ENCODE measurements at regions not wholly inside any gene's neighbourhood (a gene's known extent, or its start where the extent isn't known, plus 50 kb on each side); places are given as distances from the start of the nearest gene placed in this dataset.
"Not testable (repeated sequence)": the region's sequence is repeated elsewhere in the genome, so short reads cannot be mapped to it uniquely, and the experiment has no call there.

- intact Hi-C loops (cut with micrococcal nuclease): no loop called here
- DNase-seq: no peak
- CTCF ChIA-PET: interaction anchor here (0.7 to 1.2 kb wide), 2 partner anchors 10 to 127 kb away, joined by 3 read pairs; no protein-coding TSS in a partner anchor
- Mint-ChIP-seq H3K27me3 (ENCODE audit: low read depth) (peaks cover 14% of the 10 kb centered on the region), H3K27ac (no peak overlapping the region), H3K4me1 (ENCODE audit: low read depth) (no peaks in the 10 kb centered on the region), H3K36me3 (ENCODE audit: low read depth) (no peaks in the 10 kb centered on the region), H3K9me3 (no peaks in the 10 kb centered on the region), H3K4me3 (no peak overlapping the region)
Observed at GRCh38 chr21:41620982-41621381, 113.0 kb upstream of the TMPRSS2 start.

DNA sequence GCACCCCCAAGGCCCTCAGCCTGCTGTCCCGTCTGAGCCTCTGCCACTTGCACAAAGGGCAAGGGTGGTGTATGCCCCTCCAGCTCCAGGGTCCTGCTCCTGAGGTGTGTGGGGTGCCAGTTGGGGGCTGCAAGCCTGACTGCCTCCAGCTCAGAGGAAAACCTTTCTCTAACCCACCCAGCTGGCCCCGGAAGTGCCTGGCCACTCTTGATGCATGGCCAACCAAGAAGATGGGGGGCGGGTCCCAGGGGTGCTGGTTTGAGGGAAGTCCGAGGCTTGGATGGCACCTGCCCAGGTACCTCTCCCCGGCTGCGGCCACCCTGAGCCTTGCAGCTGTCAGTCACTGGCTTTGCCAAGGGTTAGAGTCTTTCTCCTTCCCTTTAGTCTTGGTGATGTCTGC is 112.6 kb upstream of the TMPRSS2 start:
- Mint-ChIP-seq H3K4me3 (no peak overlapping the region), H3K27ac (no peak overlapping the region), H3K36me3 (ENCODE audit: low read depth) (no peaks in the 10 kb centered on the region), H3K9me3 (no peaks in the 10 kb centered on the region), H3K27me3 (ENCODE audit: low read depth) (peaks cover 14% of the 10 kb centered on the region), H3K4me1 (ENCODE audit: low read depth) (no peaks in the 10 kb centered on the region)
- no peak for DNase-seq
- intact Hi-C loops (cut with micrococcal nuclease): no loop called here
- CTCF ChIA-PET: interaction anchor here (0.7 to 1.2 kb wide), 2 partner anchors 9 to 15 kb away, joined by 3 read pairs; no protein-coding TSS in a partner anchor

DNA sequence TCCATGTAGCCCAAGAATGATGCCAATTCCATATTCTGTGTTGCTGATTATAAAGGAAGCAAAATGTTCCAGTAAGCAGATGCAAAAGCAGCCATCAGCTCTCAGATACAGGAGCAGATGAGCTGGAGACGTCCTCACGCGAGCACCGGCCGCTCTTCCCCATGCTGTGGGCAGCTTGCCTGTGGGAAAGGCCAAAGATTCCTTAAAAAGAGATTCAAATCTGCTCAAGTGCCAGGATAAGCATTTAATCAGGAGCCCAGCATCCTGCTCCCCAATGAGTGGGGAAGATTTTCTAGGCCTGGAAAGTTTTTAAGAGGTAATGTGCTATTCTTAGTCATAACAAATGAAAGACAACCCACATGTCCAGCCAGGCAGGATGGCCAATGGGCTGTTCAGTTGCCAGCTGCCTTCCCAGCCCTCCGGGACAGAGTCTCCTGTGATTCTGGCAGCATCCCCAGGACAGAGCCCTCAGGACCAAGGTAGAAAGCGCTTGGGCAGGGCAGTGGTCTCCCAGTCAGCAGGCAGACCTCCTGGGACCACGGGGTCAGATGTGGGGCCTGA is 108.2 kb upstream of the TMPRSS2 start:
- Mint-ChIP-seq H3K27me3 (ENCODE audit: low read depth) (peaks cover 12% of the 10 kb centered on the region), H3K9me3 (no peaks in the 10 kb centered on the region), H3K4me1 (ENCODE audit: low read depth) (no peaks in the 10 kb centered on the region), H3K4me3 (no peak overlapping the region), H3K36me3 (ENCODE audit: low read depth) (no peaks in the 10 kb centered on the region), H3K27ac (no peak overlapping the region)
- CTCF ChIA-PET: interaction anchor here (1.1 to 1.5 kb wide), 3 partner anchors 17 to 333 kb away, joined by 3 to 5 read pairs (median 4); no protein-coding TSS in a partner anchor
- intact Hi-C loops (cut with micrococcal nuclease): no loop called here
- DNase-seq: no peak

- no peak overlapping the region for H3K4me3 Mint-ChIP-seq
- CTCF ChIA-PET: interaction anchor here (1.1 to 1.5 kb wide), 3 partner anchors 17 to 333 kb away, joined by 3 to 5 read pairs (median 4); no protein-coding TSS in a partner anchor
- intact Hi-C loops (cut with micrococcal nuclease): no loop called here
Observed at GRCh38 chr21:41615613-41616012, 107.7 kb upstream of the TMPRSS2 start.

GRCh38 chr21:41614511-41614910 is 106.6 kb upstream of the TMPRSS2 start:
- intact Hi-C loops (cut with micrococcal nuclease): no loop called here
- DNase-seq: no peak
- Mint-ChIP-seq H3K36me3 (ENCODE audit: low read depth) (no peaks in the 10 kb centered on the region), H3K9me3 (no peaks in the 10 kb centered on the region), H3K27ac (no peak overlapping the region), H3K27me3 (ENCODE audit: low read depth) (peaks cover 18% of the 10 kb centered on the region), H3K4me3 (no peak overlapping the region), H3K4me1 (ENCODE audit: low read depth) (no peaks in the 10 kb centered on the region)
- CTCF ChIA-PET: interaction anchor here (1.4 to 2.4 kb wide), 3 partner anchors 18 to 503 kb away, joined by 3 to 7 read pairs (median 4); no protein-coding TSS in a partner anchor

More at GRCh38 chr21:41615613-41616012, 107.7 kb upstream of the TMPRSS2 start:
- H3K27ac Mint-ChIP-seq: no peak overlapping the region
- no peaks in the 10 kb centered on the region for H3K4me1 Mint-ChIP-seq (ENCODE audit: low read depth)
- H3K36me3 Mint-ChIP-seq (ENCODE audit: low read depth): no peaks in the 10 kb centered on the region
- H3K9me3 Mint-ChIP-seq: no peaks in the 10 kb centered on the region
- H3K27me3 Mint-ChIP-seq (ENCODE audit: low read depth): peaks cover 11% of the 10 kb centered on the region
- DNase-seq: no peak

DNA sequence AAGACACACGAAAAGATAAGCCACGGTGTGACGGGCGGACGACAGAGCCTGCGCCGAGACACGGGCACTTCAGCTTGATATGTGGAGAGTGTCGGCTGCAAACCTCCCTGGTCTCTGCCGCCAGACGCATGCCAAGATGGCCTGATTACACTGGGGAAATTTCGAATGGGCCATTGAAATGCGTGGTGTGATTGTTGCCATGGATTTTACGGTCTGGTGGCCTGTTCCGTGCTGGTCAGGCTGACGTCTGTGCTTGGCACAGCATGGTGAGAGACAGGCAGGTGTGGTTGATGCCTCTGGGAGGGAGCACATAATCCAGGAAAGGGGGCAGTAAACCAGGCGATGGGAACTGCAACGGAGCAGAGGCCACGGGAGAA is 105.6 kb upstream of the TMPRSS2 start:
- Mint-ChIP-seq H3K4me1 (ENCODE audit: low read depth) (no peaks in the 10 kb centered on the region), H3K27ac (no peak overlapping the region), H3K4me3 (no peak overlapping the region), H3K9me3 (no peaks in the 10 kb centered on the region), H3K36me3 (ENCODE audit: low read depth) (no peaks in the 10 kb centered on the region), H3K27me3 (ENCODE audit: low read depth) (peaks cover 23% of the 10 kb centered on the region)
- DNase-seq: no peak
- intact Hi-C loops (cut with micrococcal nuclease): loop anchor here (2.0 kb wide), 2 partner anchors 165 to 495 kb away; no protein-coding TSS in a partner anchor
- CTCF ChIA-PET: interaction anchor here (0.5 to 2.6 kb wide), 6 partner anchors 22 to 504 kb away, joined by 3 to 8 read pairs (median 6); no protein-coding TSS in a partner anchor

- no peaks in the 10 kb centered on the region for H3K4me1 Mint-ChIP-seq (ENCODE audit: low read depth)
- H3K4me3 Mint-ChIP-seq: no peak overlapping the region
- no peak overlapping the region for H3K27ac Mint-ChIP-seq
- intact Hi-C loops (cut with micrococcal nuclease): loop anchor here (1.0 to 2.0 kb wide), 4 partner anchors 166 to 504 kb away; no protein-coding TSS in a partner anchor
- no peaks in the 10 kb centered on the region for H3K36me3 Mint-ChIP-seq (ENCODE audit: low read depth)
- CTCF ChIA-PET: interaction anchor here (0.5 to 2.6 kb wide), 9 partner anchors 22 to 505 kb away, joined by 3 to 8 read pairs (median 5); no protein-coding TSS in a partner anchor
- H3K9me3 Mint-ChIP-seq: no peaks in the 10 kb centered on the region
- DNase-seq: peak; percentile 35
- peaks cover 25% of the 10 kb centered on the region for H3K27me3 Mint-ChIP-seq (ENCODE audit: low read depth)
Observed at GRCh38 chr21:41612674-41613532, 104.9 kb upstream of the TMPRSS2 start.

GRCh38 chr21:41611966-41612606 is 104.1 kb upstream of the TMPRSS2 start:
- peak; percentile 39 for DNase-seq
- no peaks in the 10 kb centered on the region for H3K9me3 Mint-ChIP-seq
- no peaks in the 10 kb centered on the region for H3K36me3 Mint-ChIP-seq (ENCODE audit: low read depth)
- intact Hi-C loops (cut with micrococcal nuclease): loop anchor here (1.0 to 2.0 kb wide), 4 partner anchors 167 to 505 kb away; no protein-coding TSS in a partner anchor
- H3K27me3 Mint-ChIP-seq (ENCODE audit: low read depth): peaks cover 25% of the 10 kb centered on the region
- CTCF ChIA-PET: interaction anchor here (0.6 to 2.6 kb wide), 10 partner anchors 10 to 505 kb away, joined by 3 to 8 read pairs (median 4); no protein-coding TSS in a partner anchor
- H3K4me3 Mint-ChIP-seq: no peak overlapping the region
- H3K4me1 Mint-ChIP-seq (ENCODE audit: low read depth): no peaks in the 10 kb centered on the region
- no peak overlapping the region for H3K27ac Mint-ChIP-seq

DNA sequence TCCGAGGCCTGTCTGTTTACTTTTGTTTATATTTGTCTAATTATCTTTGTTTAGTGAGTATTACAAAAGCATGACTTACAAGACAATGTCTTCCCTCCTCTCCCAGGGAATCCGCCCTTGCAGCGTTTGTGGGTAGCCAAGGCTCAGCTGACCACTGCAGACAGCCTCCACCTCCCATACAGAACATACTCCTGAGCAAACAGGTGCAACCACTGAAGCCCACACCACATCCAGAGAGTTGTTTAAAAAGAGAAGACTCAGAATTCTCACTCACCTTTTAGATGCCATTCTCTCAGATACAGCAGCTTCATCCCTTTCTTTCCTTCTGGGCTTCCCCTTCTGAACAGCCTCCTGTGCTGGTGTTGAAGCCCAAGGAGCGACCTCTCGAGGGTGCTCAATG is 103.5 kb upstream of the TMPRSS2 start:
- intact Hi-C loops (cut with micrococcal nuclease): no loop called here
- Mint-ChIP-seq H3K9me3 (no peaks in the 10 kb centered on the region), H3K4me1 (ENCODE audit: low read depth) (no peaks in the 10 kb centered on the region), H3K27me3 (ENCODE audit: low read depth) (peaks cover 25% of the 10 kb centered on the region), H3K27ac (no peak overlapping the region), H3K36me3 (ENCODE audit: low read depth) (no peaks in the 10 kb centered on the region), H3K4me3 (no peak overlapping the region)
- CTCF ChIA-PET: interaction anchor here (0.8 to 2.6 kb wide), 8 partner anchors 9 to 506 kb away, joined by 3 to 8 read pairs (median 4); no protein-coding TSS in a partner anchor
- DNase-seq: no peak

DNA sequence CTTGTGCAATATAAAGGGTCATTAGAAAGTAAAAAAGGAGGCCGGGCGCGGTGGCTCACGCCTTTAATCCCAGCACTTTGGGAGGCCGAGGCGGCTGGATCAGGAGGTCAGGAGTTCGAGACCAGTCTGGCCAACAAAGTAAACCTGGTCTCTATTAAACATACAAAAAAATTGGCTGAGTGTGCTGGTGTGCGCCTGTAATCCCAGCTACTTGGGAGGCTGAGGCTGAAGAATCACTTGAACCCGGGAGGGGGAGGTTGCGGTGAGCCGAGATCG is 102.8 kb upstream of the TMPRSS2 start:
- CTCF ChIA-PET: interaction anchor here (0.6 to 2.3 kb wide), 7 partner anchors 10 to 540 kb away, joined by 3 to 6 read pairs (median 3); no protein-coding TSS in a partner anchor
- peaks cover 25% of the 10 kb centered on the region for H3K27me3 Mint-ChIP-seq (ENCODE audit: low read depth)
- H3K9me3 Mint-ChIP-seq; H3K4me1 Mint-ChIP-seq (ENCODE audit: low read depth); intact Hi-C loops (cut with micrococcal nuclease); H3K4me3 Mint-ChIP-seq; H3K27ac Mint-ChIP-seq; DNase-seq; H3K36me3 Mint-ChIP-seq (ENCODE audit: low read depth): not testable (repeated sequence)

DNA sequence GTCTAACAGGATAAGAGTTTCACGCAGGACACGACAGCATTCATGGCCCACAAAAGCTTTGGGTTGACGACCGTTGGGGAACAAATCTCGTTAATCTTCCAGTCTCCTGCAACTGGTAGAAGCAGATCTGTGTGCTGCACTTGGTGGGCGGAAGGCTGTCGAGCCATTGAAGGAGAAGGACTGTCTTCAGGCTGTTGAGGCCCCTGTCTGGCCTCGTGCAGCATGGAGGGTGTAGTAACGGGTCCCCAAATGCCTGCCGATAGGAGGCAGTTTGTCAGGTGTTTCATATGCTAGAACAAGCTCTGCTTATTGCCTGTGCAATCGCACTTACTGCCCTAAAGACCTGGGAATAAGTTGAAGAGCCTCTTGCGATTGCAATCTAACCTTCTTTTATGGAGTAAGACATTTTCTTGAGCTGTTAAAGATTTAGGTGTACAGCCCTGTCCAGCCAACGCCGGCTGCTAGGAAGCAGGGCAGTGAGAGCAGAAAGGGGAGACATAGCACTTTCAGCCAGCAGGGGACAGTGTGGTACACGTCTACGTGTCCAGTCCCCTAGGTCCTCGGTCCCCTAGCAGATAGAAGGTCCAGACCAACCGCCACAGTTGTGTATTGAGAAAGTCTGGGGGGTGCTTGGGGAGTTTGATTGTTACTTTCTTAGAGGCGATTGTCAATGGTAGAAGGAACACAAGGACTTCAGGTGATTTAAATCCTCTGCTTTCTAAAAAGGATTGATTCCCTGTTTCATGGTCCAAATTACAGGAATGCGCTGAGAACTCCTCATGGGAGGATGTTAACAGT is 102.3 kb upstream of the TMPRSS2 start:
- CTCF ChIA-PET: interaction anchor here (0.6 to 2.3 kb wide), 5 partner anchors 13 to 540 kb away, joined by 3 to 6 read pairs (median 3); no protein-coding TSS in a partner anchor
- intact Hi-C loops (cut with micrococcal nuclease): no loop called here
- peak; percentile 54 for DNase-seq

More for the DNA sequence above, 102.3 kb upstream of the TMPRSS2 start:
- no peaks in the 10 kb centered on the region for H3K36me3 Mint-ChIP-seq (ENCODE audit: low read depth)
- no peaks in the 10 kb centered on the region for H3K9me3 Mint-ChIP-seq
- no peak overlapping the region for H3K4me3 Mint-ChIP-seq
- H3K27me3 Mint-ChIP-seq (ENCODE audit: low read depth): peaks cover 25% of the 10 kb centered on the region
- H3K4me1 Mint-ChIP-seq (ENCODE audit: low read depth): no peaks in the 10 kb centered on the region
- H3K27ac Mint-ChIP-seq: no peak overlapping the region
